ENCODE measurements at regions not wholly inside any gene's neighbourhood (a gene's known extent, or its start where the extent isn't known, plus 50 kb on each side); places are given as distances from the start of the nearest gene placed in this dataset.
A peak's percentile ranks its signal among the peaks of the same experiment; 100 is the strongest.
"Not testable (repeated sequence)": the region's sequence is repeated elsewhere in the genome, so short reads cannot be mapped to it uniquely, and the experiment has no call there.

GRCh38 chr13:38415233-38415632, 65.6 kb downstream of the UFM1 start:
- FAIRE-seq (no peak), DNase-seq (ENCODE audit: insufficient read length, low spot score) (no peak)

- no peak for FAIRE-seq
- no peak for DNase-seq (ENCODE audit: insufficient read length, low spot score)
Observed at GRCh38 chr13:38417241-38417640, 67.6 kb downstream of the UFM1 start.

- no peak for FAIRE-seq
Observed at GRCh38 chr13:38417727-38418126, 68.1 kb downstream of the UFM1 start.

GRCh38 chr13:38418286-38418685, 68.6 kb downstream of the UFM1 start:
- no peak for FAIRE-seq

More at GRCh38 chr13:38417727-38418126, 68.1 kb downstream of the UFM1 start:
- peak; percentile 2 for DNase-seq (ENCODE audit: insufficient read length, low spot score)

GRCh38 chr13:38419312-38419873, 69.7 kb downstream of the UFM1 start:
- no peak for FAIRE-seq

More at GRCh38 chr13:38418286-38418685, 68.6 kb downstream of the UFM1 start:
- no peak for DNase-seq (ENCODE audit: insufficient read length, low spot score)

GRCh38 chr13:38421590-38422560, 72.2 kb downstream of the UFM1 start:
- FAIRE-seq (no peak), DNase-seq (ENCODE audit: insufficient read length, low spot score) (no peak)

More at GRCh38 chr13:38419312-38419873, 69.7 kb downstream of the UFM1 start:
- no peak for DNase-seq (ENCODE audit: insufficient read length, low spot score)

GRCh38 chr13:38429916-38430315, 80.3 kb downstream of the UFM1 start:
- DNase-seq (ENCODE audit: insufficient read length, low spot score) = no peak
- no peak for FAIRE-seq

- FAIRE-seq = no peak
- DNase-seq (ENCODE audit: insufficient read length, low spot score) = no peak
Observed at GRCh38 chr13:38430796-38431195, 81.1 kb downstream of the UFM1 start.

GRCh38 chr13:38440666-38441065, 91.0 kb downstream of the UFM1 start:
- no peak for FAIRE-seq

GRCh38 chr13:38444904-38445303, 95.3 kb downstream of the UFM1 start:
- DNase-seq (ENCODE audit: insufficient read length, low spot score) (no peak), FAIRE-seq (no peak)

More at GRCh38 chr13:38440666-38441065, 91.0 kb downstream of the UFM1 start:
- no peak for DNase-seq (ENCODE audit: insufficient read length, low spot score)

- FAIRE-seq (no peak), DNase-seq (ENCODE audit: insufficient read length, low spot score) (no peak)
Observed at GRCh38 chr13:38452656-38453055, 103.0 kb downstream of the UFM1 start.

- no peak for FAIRE-seq
Observed at GRCh38 chr13:38462605-38463004, 113.0 kb downstream of the UFM1 start.

GRCh38 chr13:38463048-38463447, 113.4 kb downstream of the UFM1 start:
- FAIRE-seq = no peak

More at GRCh38 chr13:38462605-38463004, 113.0 kb downstream of the UFM1 start:
- no peak for DNase-seq (ENCODE audit: insufficient read length, low spot score)

GRCh38 chr13:38472411-38472810, 122.8 kb downstream of the UFM1 start:
- FAIRE-seq; DNase-seq (ENCODE audit: insufficient read length, low spot score): not testable (repeated sequence)

More at GRCh38 chr13:38463048-38463447, 113.4 kb downstream of the UFM1 start:
- DNase-seq (ENCODE audit: insufficient read length, low spot score) = no peak

GRCh38 chr13:38473305-38473704, 123.7 kb downstream of the UFM1 start:
- FAIRE-seq = no peak
- no peak for DNase-seq (ENCODE audit: insufficient read length, low spot score)

GRCh38 chr13:38477676-38478075, 128.0 kb downstream of the UFM1 start:
- DNase-seq (ENCODE audit: insufficient read length, low spot score) (no peak), FAIRE-seq (no peak)

GRCh38 chr13:38483623-38484022, 134.0 kb downstream of the UFM1 start:
- FAIRE-seq = no peak
- DNase-seq (ENCODE audit: insufficient read length, low spot score) = no peak

- no peak for FAIRE-seq
- no peak for DNase-seq (ENCODE audit: insufficient read length, low spot score)
Observed at GRCh38 chr13:38490657-38491056, 141.0 kb downstream of the UFM1 start.

GRCh38 chr13:38494445-38494844, 144.8 kb downstream of the UFM1 start:
- DNase-seq (ENCODE audit: insufficient read length, low spot score) (no peak), FAIRE-seq (no peak)

GRCh38 chr13:38496917-38497316, 147.3 kb downstream of the UFM1 start:
- DNase-seq (ENCODE audit: insufficient read length, low spot score) = no peak
- no peak for FAIRE-seq

- no peak for DNase-seq (ENCODE audit: insufficient read length, low spot score)
- FAIRE-seq = no peak
Observed at GRCh38 chr13:38498271-38498670, 148.6 kb downstream of the UFM1 start.

GRCh38 chr13:38514575-38514974, 164.9 kb downstream of the UFM1 start:
- FAIRE-seq = no peak
- no peak for DNase-seq (ENCODE audit: insufficient read length, low spot score)

Data from HTR-8/SVneo (cell line).